GM12878 (cell line): ENCODE measurements at regions not wholly inside any gene's neighbourhood (a gene's known extent, or its start where the extent isn't known, plus 50 kb on each side); places are given as distances from the start of the nearest gene placed in this dataset.

Experiments used
- ATAC-seq: fragments of 200-7000 bp; cut with Tn5 transposase; 3 replicates; pipeline ENCODE4 v1.9.1; 2020; ENCODE audit warnings: mild to moderate bottlenecking, moderate library complexity
- BruUV-seq: library from RNA; stranded (reverse); fragments of 400-500 nt; replicated peaks from 2 replicates; lab custom pipeline; 2021; lab: Mats Ljungman, UMichigan
- CTCF ChIA-PET: fragments of 300-600 bp; sonication (Branson Sonifier 250); formaldehyde crosslinking; extraction: SDS; loops from one replicate; lab custom pipeline; 2021; ENCODE audit warnings: inconsistent platforms; lab: Yijun Ruan, JAX
- POLR2A ChIA-PET: fragments of 350-600 bp; formaldehyde crosslinking; extraction: SDS; loops from one replicate; lab custom pipeline; 2021; ENCODE audit warnings: inconsistent platforms; lab: Charles Lee
- RAD21 ChIA-PET: fragments of 300-600 bp; sonication (Branson Sonifier 250); formaldehyde crosslinking; loops from one replicate; lab custom pipeline; 2023; ENCODE audit warnings: antibody characterized with exemption; ENCODE audit not compliant: unreplicated experiment; lab: Charles Lee
- SMC1A ChIA-PET: fragments of 300-600 bp; sonication (Branson Sonifier 250); formaldehyde crosslinking; loops from one replicate; lab custom pipeline; 2023; ENCODE audit not compliant: unreplicated experiment, uncharacterized antibody; lab: Charles Lee
- DNase-seq: peaks from one replicate; pipeline ENCODE4 v3.0.0-alpha.2; 2011; ENCODE audit warnings: low read depth, low spot score
- FAIRE-seq: peaks from 3 replicates; lab custom pipeline; 2011; peaks lifted over from hg19 to GRCh38; lab: Jason Lieb, UNC
- H2AFZ ChIP-seq: 2 replicates; pipeline ENCODE4 v1.6.0; 2011; ENCODE audit warnings: low read depth, low read length, control low read depth; ENCODE audit not compliant: control insufficient read depth
- H3K27ac ChIP-seq: 2 replicates; pipeline ENCODE4 v1.5.1; 2011; ENCODE audit warnings: control low read depth; ENCODE audit not compliant: control insufficient read depth, insufficient read depth
- H3K27me3 ChIP-seq, 2 experiments: replicated peaks in 1 of 2; 2 replicates each; pipeline versions ENCODE4 v1.6.0 to v1.6.1; 2011; ENCODE audit warnings: low read length in 1 of 2; ENCODE audit not compliant: control insufficient read depth in 2 of 2, insufficient read depth in 2 of 2
- H3K36me3 ChIP-seq, 2 experiments: 2 replicates each; pipeline ENCODE4 v1.5.1; 2011; ENCODE audit warnings: low read length in 1 of 2; ENCODE audit not compliant: control insufficient read depth in 2 of 2, insufficient read depth in 2 of 2
- H3K4me1 ChIP-seq: 2 replicates; pipeline ENCODE4 v1.6.1; 2011; ENCODE audit warnings: mild to moderate bottlenecking, low read length, moderate library complexity, mixed read lengths; ENCODE audit not compliant: control insufficient read depth, insufficient read depth
- H3K4me2 ChIP-seq: 2 replicates; pipeline ENCODE4 v1.6.0; 2011; ENCODE audit warnings: control low read depth; ENCODE audit not compliant: control insufficient read depth, insufficient read depth
- H3K4me3 ChIP-seq: fragments of 200-600 bp; sonication (generic); 2 replicates; pipeline ENCODE4 v1.5.1; 2016
- H3K79me2 ChIP-seq: 2 replicates; pipeline ENCODE4 v1.6.0; 2011; ENCODE audit warnings: low read length; ENCODE audit not compliant: control insufficient read depth, insufficient read depth
- H3K9ac ChIP-seq: 2 replicates; pipeline ENCODE4 v1.8.0; 2011; ENCODE audit warnings: low read length, control low read depth, mixed read lengths; ENCODE audit not compliant: control insufficient read depth, insufficient read depth
- H3K9me3 ChIP-seq: replicated peaks from 3 replicates; pipeline ENCODE4 v1.5.1; 2011; ENCODE audit warnings: mild to moderate bottlenecking, low read length; ENCODE audit not compliant: control insufficient read depth, insufficient read depth
- H4K20me1 ChIP-seq: 2 replicates; pipeline ENCODE4 v1.6.0; 2011; ENCODE audit not compliant: control insufficient read depth, insufficient read depth
- KLF5 ChIP-seq: fragments of 450-650 bp; IDR thresholded peaks from 2 replicates; pipeline ENCODE4 v1.6.1; 2014; ENCODE audit warnings: mild to moderate bottlenecking; ENCODE audit not compliant: partially characterized antibody
- RFX5 ChIP-seq: IDR thresholded peaks from 2 replicates; pipeline ENCODE4 v1.6.1; 2011; ENCODE audit warnings: low read depth, low read length, improper control_type of control experiment
- TCF12 ChIP-seq: IDR thresholded peaks from 2 replicates; pipeline ENCODE4 v1.6.1; 2011; ENCODE audit warnings: low read depth, mild to moderate bottlenecking, low read length
- ZNF274 ChIP-seq: IDR thresholded peaks from one replicate; pipeline ENCODE4 v1.8.0; 2011; ENCODE audit not compliant: insufficient read length, insufficient read depth
- WGBS: methylation state at CpG from one replicate; pipeline ENCODE4 v1.1.6; 2016; ENCODE audit warnings: low lambda C conversion rate; ENCODE audit not compliant: insufficient replicate concordance, insufficient coverage; ENCODE audit errors: missing lambda C conversion rate; 5-methylcytosine and 5-hydroxymethylcytosine counted together
- in situ Hi-C: fragments of 300-500 bp; cut with MboI; formaldehyde crosslinking; loops from 9 replicates; pipeline ENCODE4 v1.14.3; 2018; ENCODE audit warnings: mixed read lengths
- intact Hi-C: fragments of 100-400 bp; cut with micrococcal nuclease; formaldehyde crosslinking; loops from one replicate; pipeline ENCODE4 v1.14.2; 2022; ENCODE audit not compliant: unreplicated experiment
- TF ChIP-seq, protein P1 (sequence below): IDR thresholded peaks from 2 replicates; pipeline ENCODE4 v1.6.1; 2011; ENCODE audit warnings: borderline replicate concordance, low read depth, mild to moderate bottlenecking, moderate library complexity, low read length; ENCODE audit not compliant: insufficient read depth, poor library complexity, severe bottlenecking
- TF ChIP-seq, protein P2 (sequence below): IDR thresholded peaks from 2 replicates; pipeline ENCODE4 v1.6.1; 2012; ENCODE audit warnings: low read depth, low read length, improper control_type of control experiment

DNA sequence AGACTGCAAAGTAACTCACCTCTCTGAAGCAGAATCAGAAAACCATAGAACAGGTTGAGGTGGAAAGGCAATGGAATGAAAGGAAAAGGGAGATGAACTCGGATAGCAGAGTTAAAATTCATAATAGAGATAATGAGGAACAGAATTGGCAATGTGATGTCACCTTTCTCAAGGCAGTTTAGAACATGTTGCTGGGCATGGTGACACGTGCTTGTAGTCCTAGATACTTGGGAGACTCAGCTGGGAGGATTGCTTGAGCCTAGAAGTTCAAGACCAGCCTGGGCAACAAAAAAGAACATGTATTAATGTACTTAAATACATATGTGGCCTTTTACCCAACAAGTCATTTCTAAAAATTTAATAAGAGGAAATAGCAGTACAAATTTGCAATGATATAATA is 81.6 kb upstream of the MIER3 start:
- intact Hi-C loops = no loop called here
- SMC1A ChIA-PET = no interaction called here
- TF ChIP-seq ZNF274 (no peak), KLF5 (no peak), RFX5 (no peak), TCF12 (no peak)
- TF ChIP-seq, protein P1, sequence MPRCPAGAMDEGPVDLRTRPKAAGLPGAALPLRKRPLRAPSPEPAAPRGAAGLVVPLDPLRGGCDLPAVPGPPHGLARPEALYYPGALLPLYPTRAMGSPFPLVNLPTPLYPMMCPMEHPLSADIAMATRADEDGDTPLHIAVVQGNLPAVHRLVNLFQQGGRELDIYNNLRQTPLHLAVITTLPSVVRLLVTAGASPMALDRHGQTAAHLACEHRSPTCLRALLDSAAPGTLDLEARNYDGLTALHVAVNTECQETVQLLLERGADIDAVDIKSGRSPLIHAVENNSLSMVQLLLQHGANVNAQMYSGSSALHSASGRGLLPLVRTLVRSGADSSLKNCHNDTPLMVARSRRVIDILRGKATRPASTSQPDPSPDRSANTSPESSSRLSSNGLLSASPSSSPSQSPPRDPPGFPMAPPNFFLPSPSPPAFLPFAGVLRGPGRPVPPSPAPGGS = no peak
- TF ChIP-seq, protein P2, sequence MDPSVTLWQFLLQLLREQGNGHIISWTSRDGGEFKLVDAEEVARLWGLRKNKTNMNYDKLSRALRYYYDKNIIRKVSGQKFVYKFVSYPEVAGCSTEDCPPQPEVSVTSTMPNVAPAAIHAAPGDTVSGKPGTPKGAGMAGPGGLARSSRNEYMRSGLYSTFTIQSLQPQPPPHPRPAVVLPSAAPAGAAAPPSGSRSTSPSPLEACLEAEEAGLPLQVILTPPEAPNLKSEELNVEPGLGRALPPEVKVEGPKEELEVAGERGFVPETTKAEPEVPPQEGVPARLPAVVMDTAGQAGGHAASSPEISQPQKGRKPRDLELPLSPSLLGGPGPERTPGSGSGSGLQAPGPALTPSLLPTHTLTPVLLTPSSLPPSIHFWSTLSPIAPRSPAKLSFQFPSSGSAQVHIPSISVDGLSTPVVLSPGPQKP = no peak
- no peak for DNase-seq
- Histone ChIP-seq H3K27me3 (no peaks in the 10 kb centered on the region), H2AFZ (no peak overlapping the region), H3K4me2 (no peak overlapping the region), H3K27ac (no peak overlapping the region), H3K79me2 (no peaks in the 10 kb centered on the region), H4K20me1 (no peaks in the 10 kb centered on the region), H3K4me1 (peaks cover 5% of the 10 kb centered on the region), H3K9ac (no peak overlapping the region), H3K4me3 (no peak overlapping the region), H3K9me3 (no peaks in the 10 kb centered on the region), H3K36me3 (no peaks in the 10 kb centered on the region)
- ATAC-seq = no peak
- RAD21 ChIA-PET = no interaction called here
- no peak for FAIRE-seq
- in situ Hi-C loops = no loop called here
- CTCF ChIA-PET = no interaction called here
- no TSS peak for BruUV-seq
- WGBS = 13% methylated on average over 2 of the region's 2 CpGs
- POLR2A ChIA-PET = no interaction called here
